Loucy (cell line): ENCODE measurements at regions not wholly inside any gene's neighbourhood (a gene's known extent, or its start where the extent isn't known, plus 50 kb on each side); places are given as distances from the start of the nearest gene placed in this dataset.
"Not testable (repeated sequence)": the region's sequence is repeated elsewhere in the genome, so short reads cannot be mapped to it uniquely, and the experiment has no call there.

Experiments used
- H2AFZ ChIP-seq: fragments of 200-600 bp; sonication (generic); 2 replicates; pipeline ENCODE4 v1.6.0; 2016; ENCODE audit warnings: antibody characterized with exemption, mild to moderate bottlenecking, low read length, moderate library complexity
- H3F3A ChIP-seq: fragments of 200-600 bp; 2 replicates; pipeline ENCODE4 v1.6.0; 2016; ENCODE audit warnings: antibody characterized with exemption, low read depth, mild to moderate bottlenecking
- H3K27me3 ChIP-seq: fragments of 200-600 bp; sonication (generic); 2 replicates; pipeline ENCODE4 v1.6.1; 2014; ENCODE audit warnings: low read length, mild to moderate bottlenecking; ENCODE audit not compliant: insufficient read depth, poor library complexity, severe bottlenecking
- H3K36me3 ChIP-seq: fragments of 200-600 bp; sonication (generic); 2 replicates; pipeline ENCODE4 v1.6.1; 2016; ENCODE audit warnings: low read length; ENCODE audit not compliant: insufficient read depth
- H3K4me1 ChIP-seq: fragments of 200-600 bp; sonication (generic); 2 replicates; pipeline ENCODE4 v1.5.1; 2014; ENCODE audit warnings: low read length, mild to moderate bottlenecking; ENCODE audit not compliant: insufficient read depth, poor library complexity, severe bottlenecking
- H3K4me2 ChIP-seq: fragments of 200-600 bp; sonication (generic); 2 replicates; pipeline ENCODE4 v1.6.0; 2014; ENCODE audit warnings: antibody characterized with exemption, low read length, low read depth, mild to moderate bottlenecking; ENCODE audit not compliant: poor library complexity, severe bottlenecking
- H3K4me3 ChIP-seq: fragments of 200-600 bp; sonication (generic); 2 replicates; pipeline ENCODE4 v1.5.1; 2014; ENCODE audit warnings: low read length, mild to moderate bottlenecking, mixed read lengths; ENCODE audit not compliant: poor library complexity, severe bottlenecking
- H3K79me2 ChIP-seq: fragments of 200-600 bp; sonication (generic); 2 replicates; pipeline ENCODE4 v1.6.1; 2014; ENCODE audit warnings: low read length; ENCODE audit not compliant: insufficient read depth
- H3K9ac ChIP-seq: fragments of 200-600 bp; sonication (generic); 2 replicates; pipeline ENCODE4 v1.6.0; 2014; ENCODE audit warnings: mild to moderate bottlenecking, low read depth, low read length, moderate library complexity; ENCODE audit not compliant: poor library complexity, severe bottlenecking
- H3K9me2 ChIP-seq: fragments of 200-600 bp; sonication (generic); replicated peaks from 2 replicates; pipeline ENCODE4 v1.6.1; 2016; ENCODE audit warnings: low read depth, low read length, mixed read lengths
- H3K9me3 ChIP-seq: fragments of 200-600 bp; sonication (generic); 2 replicates; pipeline ENCODE4 v1.6.1; 2014; ENCODE audit warnings: mild to moderate bottlenecking, antibody characterized with exemption, low read length, low read depth; ENCODE audit not compliant: insufficient read depth
- H4K20me1 ChIP-seq: fragments of 200-600 bp; sonication (generic); 2 replicates; pipeline ENCODE4 v1.6.0; 2014; ENCODE audit warnings: antibody characterized with exemption, low read length, mild to moderate bottlenecking; ENCODE audit not compliant: insufficient read depth, poor library complexity, severe bottlenecking
- EZH2phosphoT487 ChIP-seq: fragments of 200-600 bp; IDR thresholded peaks from 2 replicates; pipeline ENCODE4 v1.6.1; 2018; ENCODE audit warnings: antibody characterized with exemption, mild to moderate bottlenecking, moderate library complexity, borderline replicate concordance
- TF ChIP-seq, protein P1 (sequence below): fragments of 200-600 bp; sonication (generic); conservative IDR thresholded peaks from 2 replicates; pipeline ENCODE4 v1.5.1; 2014; ENCODE audit warnings: mild to moderate bottlenecking, antibody characterized with exemption, low read length

DNA sequence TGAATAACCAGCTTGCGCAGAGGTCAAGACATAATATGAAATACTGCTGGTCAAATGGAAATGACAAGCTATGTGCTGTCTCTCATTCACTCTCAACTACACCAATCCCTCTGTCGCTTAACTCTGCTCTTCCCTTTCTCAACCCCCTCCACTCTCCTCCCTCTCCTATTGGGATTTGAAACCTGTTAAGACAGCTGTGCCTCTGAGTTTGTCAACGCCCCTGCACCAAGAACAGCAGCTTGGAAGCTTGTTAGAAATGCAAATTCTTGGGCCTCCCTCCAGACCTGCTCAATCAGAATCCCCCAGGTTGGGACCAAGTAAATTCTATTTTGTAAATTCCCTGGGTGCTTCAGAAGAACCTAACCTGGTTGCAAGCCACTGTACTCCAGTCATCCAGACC is 149.7 kb upstream of the ATP2B2 start:
- TF ChIP-seq, protein P1, sequence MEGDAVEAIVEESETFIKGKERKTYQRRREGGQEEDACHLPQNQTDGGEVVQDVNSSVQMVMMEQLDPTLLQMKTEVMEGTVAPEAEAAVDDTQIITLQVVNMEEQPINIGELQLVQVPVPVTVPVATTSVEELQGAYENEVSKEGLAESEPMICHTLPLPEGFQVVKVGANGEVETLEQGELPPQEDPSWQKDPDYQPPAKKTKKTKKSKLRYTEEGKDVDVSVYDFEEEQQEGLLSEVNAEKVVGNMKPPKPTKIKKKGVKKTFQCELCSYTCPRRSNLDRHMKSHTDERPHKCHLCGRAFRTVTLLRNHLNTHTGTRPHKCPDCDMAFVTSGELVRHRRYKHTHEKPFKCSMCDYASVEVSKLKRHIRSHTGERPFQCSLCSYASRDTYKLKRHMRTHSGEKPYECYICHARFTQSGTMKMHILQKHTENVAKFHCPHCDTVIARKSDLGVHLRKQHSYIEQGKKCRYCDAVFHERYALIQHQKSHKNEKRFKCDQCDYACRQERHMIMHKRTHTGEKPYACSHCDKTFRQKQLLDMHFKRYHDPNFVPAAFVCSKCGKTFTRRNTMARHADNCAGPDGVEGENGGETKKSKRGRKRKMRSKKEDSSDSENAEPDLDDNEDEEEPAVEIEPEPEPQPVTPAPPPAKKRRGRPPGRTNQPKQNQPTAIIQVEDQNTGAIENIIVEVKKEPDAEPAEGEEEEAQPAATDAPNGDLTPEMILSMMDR = no peak
- TF ChIP-seq EZH2phosphoT487 = no peak
- no peaks in the 10 kb centered on the region for H3K27me3 ChIP-seq
- H3K9ac ChIP-seq = no peak overlapping the region

DNA sequence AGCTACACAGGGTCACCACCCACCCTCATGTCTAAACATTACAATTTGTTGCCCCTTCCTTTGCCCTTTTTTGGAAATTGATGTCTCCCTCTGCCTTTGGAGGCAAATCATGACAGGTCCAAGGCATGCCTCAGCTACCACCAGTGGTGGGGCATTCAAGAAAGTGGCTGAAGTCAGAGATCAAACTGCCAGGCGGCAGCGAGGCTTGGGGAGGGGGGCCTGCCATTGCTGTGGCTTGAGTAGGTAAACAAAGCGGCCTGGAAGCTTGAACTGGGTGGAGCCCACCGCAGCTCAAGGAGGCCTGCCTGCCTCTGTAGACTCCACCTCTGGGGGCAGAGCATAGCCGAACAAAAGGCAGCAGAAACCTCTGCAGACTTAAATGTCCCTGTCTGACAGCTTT is 152.0 kb upstream of the ATP2B2 start:
- H3K9ac ChIP-seq, H3K9me2 ChIP-seq, H3K4me1 ChIP-seq, H3K36me3 ChIP-seq, H3K4me2 ChIP-seq, H2AFZ ChIP-seq, H3K4me3 ChIP-seq, H3K79me2 ChIP-seq, H3K27me3 ChIP-seq, H3F3A ChIP-seq, H4K20me1 ChIP-seq, H3K9me3 ChIP-seq: not testable (repeated sequence)

More for the DNA sequence above, 149.7 kb upstream of the ATP2B2 start:
- H3K4me1 ChIP-seq = no peaks in the 10 kb centered on the region
- no peaks in the 10 kb centered on the region for H4K20me1 ChIP-seq
- no peak overlapping the region for H3K4me2 ChIP-seq
- no peaks in the 10 kb centered on the region for H3K9me3 ChIP-seq
- no peak overlapping the region for H2AFZ ChIP-seq
- H3K79me2 ChIP-seq = no peaks in the 10 kb centered on the region
- no peaks in the 10 kb centered on the region for H3K36me3 ChIP-seq
- no peak overlapping the region for H3K4me3 ChIP-seq
- H3K9me2 ChIP-seq = no peaks in the 10 kb centered on the region
- H3F3A ChIP-seq = no peaks in the 10 kb centered on the region

DNA sequence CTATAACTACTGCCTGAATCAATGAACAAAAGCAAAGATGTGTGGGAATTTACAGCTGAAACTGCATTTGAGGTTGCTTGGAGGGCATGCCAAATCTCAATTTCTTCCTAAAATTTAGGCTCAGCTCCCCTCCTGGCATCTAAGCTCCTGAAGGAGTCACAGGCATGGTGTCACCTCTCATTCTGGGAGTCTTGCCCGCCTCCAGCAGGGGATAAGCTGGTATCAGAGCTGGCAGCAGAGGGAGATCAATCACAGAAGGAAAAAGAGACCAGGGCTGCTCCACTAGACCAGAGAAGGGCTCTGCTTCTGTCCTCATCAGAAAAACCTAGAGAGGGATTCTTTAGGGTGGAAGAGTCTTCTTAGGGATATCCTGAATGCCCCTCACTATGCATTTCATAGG is 150.4 kb upstream of the SLC6A11 start:
- Histone ChIP-seq H3F3A (no peaks in the 10 kb centered on the region), H3K9ac (no peak overlapping the region), H3K79me2 (no peaks in the 10 kb centered on the region), H3K9me2 (no peaks in the 10 kb centered on the region), H2AFZ (no peak overlapping the region), H3K4me1 (no peaks in the 10 kb centered on the region), H3K4me3 (no peak overlapping the region), H3K9me3 (no peaks in the 10 kb centered on the region), H3K27me3 (no peaks in the 10 kb centered on the region), H3K36me3 (no peaks in the 10 kb centered on the region), H4K20me1 (no peaks in the 10 kb centered on the region), H3K4me2 (no peak overlapping the region)
- no peak for TF ChIP-seq EZH2phosphoT487
- TF ChIP-seq, protein P1 = no peak

DNA sequence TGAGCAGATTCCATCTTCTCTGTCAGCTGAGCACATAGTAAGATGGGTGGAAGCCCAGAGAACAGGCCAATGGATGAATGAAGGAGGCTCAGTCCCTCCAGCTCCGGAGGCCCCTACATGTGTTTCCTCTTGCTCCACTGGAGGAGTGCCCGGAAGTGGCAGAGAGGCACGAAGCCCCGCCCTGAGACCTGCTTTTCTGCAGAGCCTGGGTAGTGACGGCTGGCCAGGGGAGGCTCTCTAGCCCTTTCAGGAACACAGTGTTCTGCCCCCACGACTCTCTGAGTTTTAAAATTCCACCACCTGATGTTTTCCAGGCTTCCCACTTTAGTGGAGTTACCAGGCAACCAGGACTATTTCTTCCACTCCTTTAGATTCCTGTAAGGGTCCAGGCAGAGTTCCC is 149.4 kb upstream of the SLC6A11 start:
- H4K20me1 ChIP-seq = no peaks in the 10 kb centered on the region
- no peaks in the 10 kb centered on the region for H3K36me3 ChIP-seq
- no peak overlapping the region for H3K4me3 ChIP-seq
- peak overlapping the region; percentile 33; the same call in 1 of the 2 replicates for H2AFZ ChIP-seq
- no peaks in the 10 kb centered on the region for H3K9me2 ChIP-seq
- H3K4me1 ChIP-seq = no peaks in the 10 kb centered on the region
- no peak overlapping the region for H3K9ac ChIP-seq
- H3K27me3 ChIP-seq = no peaks in the 10 kb centered on the region
- no peaks in the 10 kb centered on the region for H3K79me2 ChIP-seq
- no peaks in the 10 kb centered on the region for H3F3A ChIP-seq
- TF ChIP-seq EZH2phosphoT487 = no peak
- TF ChIP-seq, protein P1 = no peak
- H3K4me2 ChIP-seq = no peak overlapping the region
- H3K9me3 ChIP-seq = no peaks in the 10 kb centered on the region
